ENCODE measurements at regions not wholly inside any gene's neighbourhood (a gene's known extent, or its start where the extent isn't known, plus 50 kb on each side); places are given as distances from the start of the nearest gene placed in this dataset.
"Not testable (repeated sequence)": the region's sequence is repeated elsewhere in the genome, so short reads cannot be mapped to it uniquely, and the experiment has no call there.

DNA sequence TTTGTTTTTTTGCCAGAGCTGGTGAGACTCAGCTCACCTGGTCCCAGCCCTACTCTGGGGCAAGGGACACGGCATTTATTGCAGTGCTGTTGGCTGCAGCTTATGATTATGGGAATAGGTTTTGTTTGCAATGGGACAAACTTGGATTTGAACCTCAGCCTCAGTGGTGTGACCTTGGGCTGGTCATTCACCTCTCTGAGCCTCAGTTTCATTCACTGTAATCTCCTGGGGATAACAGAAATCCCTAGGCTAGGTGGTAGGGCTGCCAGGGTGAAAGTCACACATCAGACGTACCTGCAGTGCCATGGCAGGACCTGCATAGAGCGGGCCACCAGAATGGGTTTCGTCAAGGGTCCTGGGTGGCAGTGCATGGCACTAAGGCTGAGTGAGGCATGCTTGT, 73.7 kb upstream of the MEDAG start:
- no peak for DNase-seq (ENCODE audit: low read depth)
- no peaks in the 10 kb centered on the region for H3K36me3 ChIP-seq (ENCODE audit: control insufficient read depth, insufficient read depth, low read length, severe bottlenecking)
- no peak overlapping the region for H3K9ac ChIP-seq (ENCODE audit: low read length)
- peaks cover 13% of the 10 kb centered on the region for H3K27me3 ChIP-seq (replicated peaks; ENCODE audit: control insufficient read depth, insufficient read depth, low read length)
- no peaks in the 10 kb centered on the region for H3K9me3 ChIP-seq (ENCODE audit: control insufficient read depth, low read length)
- no peak overlapping the region for H3K4me3 ChIP-seq (ENCODE audit: low read length)
- peaks cover 7% of the 10 kb centered on the region for H3K4me1 ChIP-seq (ENCODE audit: control insufficient read depth, insufficient read depth, low read length)

DNA sequence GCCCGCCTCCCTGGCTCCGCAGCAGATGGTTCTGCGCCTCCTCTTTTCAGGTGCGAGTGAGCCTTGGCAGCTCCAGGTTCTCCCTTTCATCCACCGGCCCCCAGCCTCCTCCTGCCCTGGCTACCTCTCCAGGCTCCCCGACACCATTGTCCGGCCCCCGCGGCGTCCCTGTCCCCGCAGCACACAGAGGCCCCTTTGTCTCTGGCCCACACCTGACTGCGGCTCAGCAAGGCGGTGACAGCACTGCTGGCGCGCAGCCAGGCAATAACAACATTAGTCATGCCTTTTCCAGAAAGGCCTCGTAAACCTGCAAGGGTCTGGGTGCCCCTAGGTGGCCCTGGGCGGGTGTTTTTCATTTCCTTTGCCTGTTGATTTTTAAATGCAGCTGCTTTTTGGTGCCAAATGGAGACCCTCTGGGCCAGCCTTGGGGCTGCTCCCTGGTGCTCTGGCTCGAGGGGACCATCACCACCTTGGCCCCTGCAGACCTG, 73.2 kb upstream of the MEDAG start:
- H3K9ac ChIP-seq (ENCODE audit: low read length), result no peak overlapping the region
- peaks cover 7% of the 10 kb centered on the region for H3K4me1 ChIP-seq (ENCODE audit: control insufficient read depth, insufficient read depth, low read length)
- peaks cover 18% of the 10 kb centered on the region for H3K27me3 ChIP-seq (replicated peaks; ENCODE audit: control insufficient read depth, insufficient read depth, low read length)
- no peaks in the 10 kb centered on the region for H3K9me3 ChIP-seq (ENCODE audit: control insufficient read depth, low read length)
- H3K4me3 ChIP-seq (ENCODE audit: low read length), result no peak overlapping the region
- H3K36me3 ChIP-seq (ENCODE audit: control insufficient read depth, insufficient read depth, low read length, severe bottlenecking), result no peaks in the 10 kb centered on the region
- no peak for DNase-seq (ENCODE audit: low read depth)

DNA sequence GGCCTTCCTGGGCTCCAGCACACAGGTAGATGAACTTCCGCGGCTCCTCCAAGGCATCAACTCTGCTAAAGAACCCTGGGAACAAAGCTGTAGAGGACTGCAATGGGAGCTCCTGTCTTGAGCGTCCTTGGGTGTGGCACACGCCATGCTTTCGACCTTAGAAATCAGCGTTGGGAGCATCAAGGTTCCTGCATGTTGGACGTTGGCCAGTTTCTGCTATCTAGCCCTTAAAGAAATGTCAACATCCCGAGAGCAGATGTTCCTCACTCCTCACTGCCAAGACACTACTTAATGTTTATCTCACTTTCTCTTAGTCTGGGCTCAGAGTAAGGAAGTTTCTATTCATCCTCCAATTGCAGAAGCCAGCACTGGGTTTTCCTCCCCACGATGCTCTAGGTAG, 70.6 kb upstream of the MEDAG start:
- Histone ChIP-seq H3K4me3 (ENCODE audit: low read length) (no peak overlapping the region), H3K4me1 (ENCODE audit: control insufficient read depth, insufficient read depth, low read length) (no peaks in the 10 kb centered on the region), H3K36me3 (ENCODE audit: control insufficient read depth, insufficient read depth, low read length, severe bottlenecking) (no peaks in the 10 kb centered on the region), H3K27me3 (replicated peaks; ENCODE audit: control insufficient read depth, insufficient read depth, low read length) (peaks cover 19% of the 10 kb centered on the region), H3K9me3 (ENCODE audit: control insufficient read depth, low read length) (no peaks in the 10 kb centered on the region), H3K9ac (ENCODE audit: low read length) (no peak overlapping the region)
- no peak for DNase-seq (ENCODE audit: low read depth)

DNA sequence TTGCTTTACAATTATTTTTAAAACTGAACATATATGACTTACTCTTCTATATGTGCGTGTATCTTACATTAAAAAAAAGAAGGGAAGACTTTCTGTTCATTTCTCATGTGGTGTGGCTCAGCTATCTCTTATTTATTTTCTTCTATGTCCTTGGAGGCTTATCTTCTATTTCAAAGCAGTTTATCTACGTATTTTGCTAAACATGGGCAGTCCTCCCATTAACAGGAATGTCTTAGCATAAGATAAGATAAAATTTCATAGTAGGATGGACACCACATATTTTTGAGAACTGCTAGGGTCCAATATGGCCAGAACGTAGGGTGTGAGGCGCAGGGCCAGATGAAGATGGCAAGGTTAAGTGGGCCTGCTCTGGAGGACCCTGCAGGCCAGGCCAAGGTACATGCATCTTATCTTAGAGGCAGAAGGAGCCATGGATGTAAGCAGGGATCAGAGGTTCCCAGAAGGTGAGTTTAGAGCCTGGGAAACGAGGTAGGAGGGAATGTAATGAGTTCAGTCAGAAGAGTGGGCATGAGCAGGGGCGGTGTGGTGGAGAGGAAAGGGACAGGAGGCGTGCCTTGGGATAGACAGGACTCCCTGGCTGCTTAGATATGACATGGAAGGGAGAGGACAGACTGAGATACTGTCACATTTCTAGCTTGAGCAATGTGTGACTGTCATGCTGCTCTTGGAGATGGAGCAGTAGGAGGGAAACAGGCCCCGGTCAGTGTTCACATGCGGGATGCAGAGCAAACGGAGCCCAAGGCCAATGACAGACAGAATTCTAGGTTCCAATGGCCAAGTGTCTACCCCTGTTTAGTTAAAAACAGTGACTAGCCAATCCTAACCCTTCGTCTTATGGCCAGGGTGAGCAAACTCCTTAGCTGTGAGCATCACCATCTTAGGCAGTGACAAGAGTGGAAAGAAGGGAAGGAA, 68.6 kb upstream of the MEDAG start:
- DNase-seq (ENCODE audit: low read depth), result no peak
- H3K9ac ChIP-seq (ENCODE audit: low read length), result no peak overlapping the region
- H3K27me3 ChIP-seq (replicated peaks; ENCODE audit: control insufficient read depth, insufficient read depth, low read length), result peaks cover 19% of the 10 kb centered on the region
- H3K4me3 ChIP-seq (ENCODE audit: low read length), result no peak overlapping the region
- no peaks in the 10 kb centered on the region for H3K4me1 ChIP-seq (ENCODE audit: control insufficient read depth, insufficient read depth, low read length)
- no peaks in the 10 kb centered on the region for H3K9me3 ChIP-seq (ENCODE audit: control insufficient read depth, low read length)
- H3K36me3 ChIP-seq (ENCODE audit: control insufficient read depth, insufficient read depth, low read length, severe bottlenecking), result no peaks in the 10 kb centered on the region

DNA sequence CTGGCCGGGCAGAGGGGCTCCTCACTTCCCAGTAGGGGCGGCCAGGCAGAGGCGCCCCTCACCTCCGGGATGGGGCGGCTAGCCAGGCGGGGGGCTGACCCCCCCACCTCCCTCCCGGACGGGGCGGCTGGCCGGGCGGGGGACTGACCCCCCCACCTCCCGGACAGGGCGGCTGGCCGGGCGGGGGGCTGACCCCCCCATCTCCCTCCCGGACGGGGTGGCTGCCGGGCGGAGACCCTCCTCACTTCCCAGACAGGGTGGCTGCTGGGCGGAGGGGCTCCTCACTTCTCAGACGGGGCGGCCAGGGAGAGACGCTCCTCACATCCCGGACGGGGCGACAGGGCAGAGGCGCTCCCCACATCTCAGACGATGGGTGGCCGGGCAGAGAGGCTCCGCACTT, 66.4 kb upstream of the MEDAG start:
- H3K4me1 ChIP-seq (ENCODE audit: control insufficient read depth, insufficient read depth, low read length); DNase-seq (ENCODE audit: low read depth); H3K4me3 ChIP-seq (ENCODE audit: low read length); H3K9me3 ChIP-seq (ENCODE audit: control insufficient read depth, low read length); H3K36me3 ChIP-seq (ENCODE audit: control insufficient read depth, insufficient read depth, low read length, severe bottlenecking); H3K9ac ChIP-seq (ENCODE audit: low read length): not testable (repeated sequence)
- peaks cover 19% of the 10 kb centered on the region for H3K27me3 ChIP-seq (replicated peaks; ENCODE audit: control insufficient read depth, insufficient read depth, low read length)

DNA sequence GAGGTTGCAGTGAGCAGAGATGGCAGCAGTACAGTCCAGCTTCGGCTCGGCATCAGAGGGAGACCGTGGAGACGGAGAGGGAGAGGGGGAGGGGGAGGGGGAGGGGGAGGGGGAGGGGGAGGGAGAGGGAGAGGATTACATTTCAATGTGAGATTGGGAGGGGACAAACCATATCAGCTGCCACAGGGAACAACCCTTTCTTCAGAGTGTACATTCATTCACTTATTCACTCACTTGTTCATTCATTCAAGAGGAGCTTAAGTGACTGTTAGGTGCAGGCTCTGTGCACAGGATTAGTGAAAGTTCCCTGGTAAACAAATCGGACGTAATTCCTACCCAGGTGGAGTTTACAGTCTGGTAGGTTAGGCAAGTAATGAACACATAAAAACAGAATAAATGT, 65.6 kb upstream of the MEDAG start:
- no peaks in the 10 kb centered on the region for H3K36me3 ChIP-seq (ENCODE audit: control insufficient read depth, insufficient read depth, low read length, severe bottlenecking)
- no peak for DNase-seq (ENCODE audit: low read depth)
- no peaks in the 10 kb centered on the region for H3K4me1 ChIP-seq (ENCODE audit: control insufficient read depth, insufficient read depth, low read length)
- H3K4me3 ChIP-seq (ENCODE audit: low read length), result no peak overlapping the region
- H3K9me3 ChIP-seq (ENCODE audit: control insufficient read depth, low read length), result no peaks in the 10 kb centered on the region
- H3K9ac ChIP-seq (ENCODE audit: low read length), result no peak overlapping the region
- peaks cover 19% of the 10 kb centered on the region for H3K27me3 ChIP-seq (replicated peaks; ENCODE audit: control insufficient read depth, insufficient read depth, low read length)

DNA sequence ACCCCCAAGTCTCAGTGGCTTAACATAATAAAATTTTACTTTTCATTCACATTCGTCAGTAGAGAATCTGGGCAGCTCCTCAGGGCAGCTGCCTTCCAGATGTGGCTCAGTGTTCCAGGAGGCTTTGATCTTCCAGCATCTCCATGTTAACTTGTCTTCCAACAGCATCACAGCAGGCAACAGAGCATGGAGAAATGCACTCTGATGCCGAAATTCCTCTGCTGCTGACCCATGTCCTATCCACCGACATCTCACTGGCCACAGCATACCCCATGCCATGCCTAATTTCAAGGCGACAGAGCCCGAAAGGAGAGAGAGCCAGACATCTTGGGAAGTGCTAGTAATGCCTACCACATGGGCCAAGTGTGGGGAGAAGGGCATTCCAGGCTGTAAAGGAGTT, 64.9 kb upstream of the MEDAG start:
- peak; percentile 19 for DNase-seq (ENCODE audit: low read depth)
- no peaks in the 10 kb centered on the region for H3K9me3 ChIP-seq (ENCODE audit: control insufficient read depth, low read length)
- peaks cover 14% of the 10 kb centered on the region for H3K27me3 ChIP-seq (replicated peaks; ENCODE audit: control insufficient read depth, insufficient read depth, low read length)
- H3K9ac ChIP-seq (ENCODE audit: low read length), result no peak overlapping the region
- H3K36me3 ChIP-seq (ENCODE audit: control insufficient read depth, insufficient read depth, low read length, severe bottlenecking), result no peaks in the 10 kb centered on the region
- H3K4me1 ChIP-seq (ENCODE audit: control insufficient read depth, insufficient read depth, low read length), result peaks cover 2% of the 10 kb centered on the region
- no peak overlapping the region for H3K4me3 ChIP-seq (ENCODE audit: low read length)

DNA sequence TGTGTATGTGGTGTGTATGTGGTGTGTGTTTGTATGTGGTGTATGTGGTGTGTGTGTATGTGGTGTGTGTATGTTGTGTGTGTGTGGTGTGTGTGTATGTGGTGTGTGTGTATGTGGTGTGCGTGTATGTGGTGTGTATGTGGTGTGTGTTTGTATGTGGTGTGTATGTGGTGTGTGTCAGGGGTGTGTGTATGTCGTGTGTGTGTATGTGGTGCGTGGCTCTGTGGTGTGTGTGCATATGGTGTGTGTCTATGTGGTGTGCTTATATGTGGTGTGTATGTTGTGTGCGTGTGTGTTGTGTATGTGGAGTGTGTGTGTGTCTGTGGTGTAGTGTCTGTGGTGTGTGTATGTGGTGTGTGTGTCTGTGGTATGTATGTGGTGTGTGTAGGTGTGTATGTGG, 62.5 kb upstream of the MEDAG start:
- Histone ChIP-seq H3K9ac (ENCODE audit: low read length) (no peak overlapping the region), H3K9me3 (ENCODE audit: control insufficient read depth, low read length) (no peaks in the 10 kb centered on the region), H3K4me1 (ENCODE audit: control insufficient read depth, insufficient read depth, low read length) (peaks cover 24% of the 10 kb centered on the region), H3K27me3 (replicated peaks; ENCODE audit: control insufficient read depth, insufficient read depth, low read length) (no peaks in the 10 kb centered on the region), H3K4me3 (ENCODE audit: low read length) (no peak overlapping the region), H3K36me3 (ENCODE audit: control insufficient read depth, insufficient read depth, low read length, severe bottlenecking) (no peaks in the 10 kb centered on the region)
- DNase-seq (ENCODE audit: low read depth), result no peak

DNA sequence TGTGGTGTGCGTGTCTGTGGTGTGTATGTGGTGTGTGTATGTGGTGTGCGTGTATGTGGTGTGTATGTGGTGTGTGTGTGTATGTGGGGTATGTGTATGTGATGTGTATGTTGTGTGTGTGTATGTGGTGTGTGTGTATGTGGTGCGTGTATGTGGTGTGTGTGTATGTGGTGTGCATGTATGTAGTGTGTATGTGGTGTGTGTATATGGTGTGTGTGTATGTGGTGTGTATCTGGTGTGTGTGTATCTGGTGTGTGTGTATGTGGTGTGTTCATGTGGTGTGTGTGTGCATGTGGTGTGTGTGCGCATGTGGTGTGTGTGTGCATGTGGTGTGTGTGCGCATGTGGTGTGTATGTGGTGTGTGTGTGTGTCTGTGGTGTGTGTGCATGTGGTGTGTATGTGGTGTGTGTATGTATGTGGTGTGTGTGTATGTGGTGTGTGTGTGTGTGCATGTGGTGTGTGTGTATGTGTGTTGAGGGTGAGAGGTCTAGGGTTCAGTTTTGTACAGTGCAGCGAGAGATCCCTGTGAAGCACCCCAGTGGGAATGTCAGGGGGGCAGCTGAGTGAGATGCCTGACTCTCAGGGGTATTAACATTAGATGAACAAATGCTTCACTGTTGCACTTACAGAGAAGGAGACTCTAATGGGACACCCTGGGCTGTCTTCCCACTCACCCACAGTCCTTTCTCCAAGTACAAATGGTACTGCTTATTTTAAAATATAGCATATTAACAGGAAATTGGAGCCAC, 61.3 kb upstream of the MEDAG start:
- H3K9ac ChIP-seq (ENCODE audit: low read length), result no peak overlapping the region
- H3K27me3 ChIP-seq (replicated peaks; ENCODE audit: control insufficient read depth, insufficient read depth, low read length), result no peaks in the 10 kb centered on the region
- H3K36me3 ChIP-seq (ENCODE audit: control insufficient read depth, insufficient read depth, low read length, severe bottlenecking), result no peaks in the 10 kb centered on the region
- no peak overlapping the region for H3K4me3 ChIP-seq (ENCODE audit: low read length)
- H3K4me1 ChIP-seq (ENCODE audit: control insufficient read depth, insufficient read depth, low read length), result peaks cover 25% of the 10 kb centered on the region
- no peaks in the 10 kb centered on the region for H3K9me3 ChIP-seq (ENCODE audit: control insufficient read depth, low read length)
- DNase-seq (ENCODE audit: low read depth), result no peak

DNA sequence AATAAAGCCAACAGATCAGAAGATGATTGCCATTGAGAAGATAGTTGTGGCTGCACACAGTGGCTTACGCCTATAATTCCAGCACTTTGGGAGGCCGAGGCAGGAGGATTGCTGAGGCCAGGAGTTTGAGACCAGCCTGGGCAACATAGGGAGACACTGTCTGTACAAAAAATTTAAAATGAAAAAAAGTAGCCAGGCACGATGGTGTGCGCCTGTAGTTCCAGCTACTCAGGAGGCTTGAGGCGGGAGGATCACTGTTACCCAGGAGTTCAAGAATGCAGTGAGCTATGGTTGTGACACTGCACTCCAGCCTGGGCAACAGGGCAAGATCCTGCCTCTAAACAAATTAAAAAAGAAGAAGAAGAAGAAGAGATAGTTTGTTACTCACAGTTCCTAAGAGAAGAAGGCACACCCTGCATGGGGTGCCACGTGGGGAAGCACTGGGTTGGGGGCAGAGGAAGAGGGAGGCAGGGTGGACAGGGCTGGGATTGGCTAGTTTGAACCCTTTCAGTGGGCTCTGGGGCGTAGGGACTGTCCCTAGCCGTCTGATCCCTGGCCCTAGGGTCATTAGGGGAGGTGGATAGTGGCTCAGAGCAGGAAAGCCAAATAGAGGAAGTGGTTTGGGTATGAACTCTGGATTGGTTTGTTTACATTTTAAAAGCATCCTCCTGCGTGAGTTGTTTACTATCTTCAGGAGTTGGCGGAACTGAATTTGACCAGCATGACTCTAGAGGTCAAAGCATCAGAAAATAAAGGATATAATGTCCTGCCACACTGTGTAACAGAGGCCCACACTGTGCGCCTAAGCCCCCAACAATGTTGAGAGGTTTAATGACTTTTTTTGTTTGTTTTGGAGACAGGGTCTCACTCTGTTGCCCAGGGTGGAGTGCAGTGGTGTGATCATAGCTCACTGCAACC, 60.5 kb upstream of the MEDAG start:
- Histone ChIP-seq H3K9ac (ENCODE audit: low read length) (no peak overlapping the region), H3K27me3 (replicated peaks; ENCODE audit: control insufficient read depth, insufficient read depth, low read length) (no peaks in the 10 kb centered on the region), H3K9me3 (ENCODE audit: control insufficient read depth, low read length) (no peaks in the 10 kb centered on the region), H3K4me3 (ENCODE audit: low read length) (no peak overlapping the region), H3K4me1 (ENCODE audit: control insufficient read depth, insufficient read depth, low read length) (peaks cover 25% of the 10 kb centered on the region), H3K36me3 (ENCODE audit: control insufficient read depth, insufficient read depth, low read length, severe bottlenecking) (no peaks in the 10 kb centered on the region)
- no peak for DNase-seq (ENCODE audit: low read depth)

DNA sequence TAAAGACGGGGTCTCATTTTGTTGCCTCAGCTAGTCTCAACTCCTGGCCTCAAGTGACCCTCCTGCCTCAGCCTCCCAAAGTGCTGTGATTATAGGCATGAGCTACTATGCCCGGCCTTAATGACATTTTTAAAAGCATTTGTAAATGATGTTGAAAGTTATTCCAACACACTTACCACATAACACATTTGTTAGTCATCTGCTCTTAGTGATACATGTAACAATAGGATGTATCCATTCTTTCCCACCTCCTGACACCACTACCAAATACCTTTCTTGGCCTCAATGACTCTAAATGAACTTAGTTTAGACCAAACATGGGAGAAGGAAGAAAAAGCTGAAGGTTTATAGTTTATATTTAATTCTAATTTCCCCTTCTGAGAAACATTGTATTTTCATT, 59.8 kb upstream of the MEDAG start:
- H3K4me3 ChIP-seq (ENCODE audit: low read length), result no peak overlapping the region
- peak; percentile 43 for DNase-seq (ENCODE audit: low read depth)
- no peak overlapping the region for H3K9ac ChIP-seq (ENCODE audit: low read length)
- H3K27me3 ChIP-seq (replicated peaks; ENCODE audit: control insufficient read depth, insufficient read depth, low read length), result no peaks in the 10 kb centered on the region
- no peaks in the 10 kb centered on the region for H3K36me3 ChIP-seq (ENCODE audit: control insufficient read depth, insufficient read depth, low read length, severe bottlenecking)
- H3K4me1 ChIP-seq (ENCODE audit: control insufficient read depth, insufficient read depth, low read length), result peaks cover 25% of the 10 kb centered on the region
- H3K9me3 ChIP-seq (ENCODE audit: control insufficient read depth, low read length), result no peaks in the 10 kb centered on the region
